OCI-LY7 (cell line): ENCODE measurements at regions not wholly inside any gene's neighbourhood (a gene's known extent, or its start where the extent isn't known, plus 50 kb on each side); places are given as distances from the start of the nearest gene placed in this dataset.

Experiments
- EZH2phosphoT487 ChIP-seq: fragments of 200-600 bp; sonication (generic); IDR thresholded peaks from 2 replicates; pipeline ENCODE4 v1.6.1; 2018; ENCODE audit warnings: low read depth, borderline replicate concordance, mild to moderate bottlenecking, mixed run types, antibody characterized with exemption, low read length, moderate library complexity, mixed read lengths
- TF ChIP-seq, protein P1 (sequence below): fragments of 200-600 bp; sonication (generic); conservative IDR thresholded peaks from 2 replicates; pipeline ENCODE4 v1.5.1; 2014; ENCODE audit warnings: mild to moderate bottlenecking, antibody characterized with exemption, low read length, moderate library complexity, mixed read lengths

DNA sequence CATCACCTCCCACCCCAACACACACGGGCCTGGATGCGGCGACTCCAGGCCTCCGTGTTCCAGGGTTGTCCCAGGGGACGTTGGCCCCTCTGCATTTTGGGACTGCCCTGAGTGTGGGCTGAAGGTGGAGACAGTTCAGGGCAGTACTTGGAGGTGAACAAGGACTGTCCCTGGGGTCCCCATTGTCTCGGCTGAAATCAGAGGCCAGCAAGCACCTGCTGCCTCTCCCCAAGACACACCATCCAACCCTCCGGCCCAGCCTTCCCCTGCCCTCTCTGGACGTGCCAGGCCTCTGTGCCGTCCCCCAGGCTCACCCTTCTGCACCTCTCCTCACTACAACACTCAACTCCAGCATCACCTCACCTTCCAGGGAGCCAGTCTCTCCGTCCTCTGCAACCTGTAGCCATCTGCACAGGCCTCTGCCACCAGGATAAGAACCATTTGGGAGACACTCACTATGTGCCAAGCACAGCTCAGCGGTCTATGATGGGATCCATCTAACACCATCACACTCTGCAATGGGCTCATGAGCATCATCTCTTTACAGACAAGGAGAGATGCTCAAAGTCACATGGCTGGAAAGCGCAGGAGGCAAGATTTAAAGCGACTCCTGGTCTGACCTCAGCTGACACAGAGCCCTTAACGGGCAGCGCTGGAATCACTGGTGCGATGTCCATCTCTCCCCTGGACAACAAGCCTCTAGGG is 104.5 kb upstream of the SEC14L1 start:
- TF ChIP-seq, protein P1, sequence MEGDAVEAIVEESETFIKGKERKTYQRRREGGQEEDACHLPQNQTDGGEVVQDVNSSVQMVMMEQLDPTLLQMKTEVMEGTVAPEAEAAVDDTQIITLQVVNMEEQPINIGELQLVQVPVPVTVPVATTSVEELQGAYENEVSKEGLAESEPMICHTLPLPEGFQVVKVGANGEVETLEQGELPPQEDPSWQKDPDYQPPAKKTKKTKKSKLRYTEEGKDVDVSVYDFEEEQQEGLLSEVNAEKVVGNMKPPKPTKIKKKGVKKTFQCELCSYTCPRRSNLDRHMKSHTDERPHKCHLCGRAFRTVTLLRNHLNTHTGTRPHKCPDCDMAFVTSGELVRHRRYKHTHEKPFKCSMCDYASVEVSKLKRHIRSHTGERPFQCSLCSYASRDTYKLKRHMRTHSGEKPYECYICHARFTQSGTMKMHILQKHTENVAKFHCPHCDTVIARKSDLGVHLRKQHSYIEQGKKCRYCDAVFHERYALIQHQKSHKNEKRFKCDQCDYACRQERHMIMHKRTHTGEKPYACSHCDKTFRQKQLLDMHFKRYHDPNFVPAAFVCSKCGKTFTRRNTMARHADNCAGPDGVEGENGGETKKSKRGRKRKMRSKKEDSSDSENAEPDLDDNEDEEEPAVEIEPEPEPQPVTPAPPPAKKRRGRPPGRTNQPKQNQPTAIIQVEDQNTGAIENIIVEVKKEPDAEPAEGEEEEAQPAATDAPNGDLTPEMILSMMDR = no peak
- TF ChIP-seq EZH2phosphoT487 = no peak
